ENCODE measurements at regions not wholly inside any gene's neighbourhood (a gene's known extent, or its start where the extent isn't known, plus 50 kb on each side); places are given as distances from the start of the nearest gene placed in this dataset.

GRCh38 chr16:73290258-73290657 lies 242.3 kb upstream of the ZFHX3 start:
- Histone ChIP-seq H3K27ac (ENCODE audit: low read depth, low read length) (no peak overlapping the region), H2AFZ (ENCODE audit: low read depth, low read length, poor library complexity, severe bottlenecking) (no peak overlapping the region), H3K9me3 (ENCODE audit: control insufficient read depth in 1 of 2, insufficient read depth in 1 of 2, low read depth in 1 of 2, low read length in 2 of 2) (no peaks in the 10 kb centered on the region), H3K36me3 (ENCODE audit: control insufficient read depth in 1 of 2, insufficient read depth in 2 of 2, low read length in 2 of 2) (no peaks in the 10 kb centered on the region), H3K79me2 (ENCODE audit: insufficient read depth, low read length) (no peaks in the 10 kb centered on the region), H3K4me2 (ENCODE audit: low read length) (no peak overlapping the region), H4K20me1 (ENCODE audit: insufficient read depth) (no peaks in the 10 kb centered on the region), H3K9ac (ENCODE audit: low read length) (no peak overlapping the region), H3K9me2 (ENCODE audit: insufficient read depth) (no peaks in the 10 kb centered on the region), H3K27me3 (ENCODE audit: insufficient read depth, low read length) (peaks cover 15% of the 10 kb centered on the region; the same call in 1 of the 2 replicates), H3K4me3 (replicated peaks in 1 of 2; ENCODE audit: low read depth in 1 of 2, low read length in 2 of 2) (no peak overlapping the region), H3K4me1 (ENCODE audit: control insufficient read depth in 1 of 2, insufficient read depth in 2 of 2, low read length in 2 of 2) (no peaks in the 10 kb centered on the region)
- BruUV-seq (replicated peaks) = no TSS peak
- no peak for ATAC-seq
- TF ChIP-seq POLR2A (IDR thresholded peaks at IDR 0.05; ENCODE audit: borderline replicate concordance, extremely low read depth, insufficient read depth, insufficient read length) = no peak
- no peak for TF ChIP-seq ELF1 (IDR thresholded peaks at IDR 0.05; ENCODE audit: borderline replicate concordance, low read depth)
- TF ChIP-seq REST (IDR thresholded peaks at IDR 0.05; ENCODE audit: low read depth) = no peak
- no peak for TF ChIP-seq EGR1 (IDR thresholded peaks at IDR 0.05; ENCODE audit: low read depth)
- TF ChIP-seq TCF7L2 (IDR thresholded peaks at IDR 0.05; ENCODE audit: borderline replicate concordance, extremely low read depth, insufficient read depth, insufficient read length) = no peak
- no peak for TF ChIP-seq CEBPB (IDR thresholded peaks at IDR 0.05; ENCODE audit: low read depth)
- TF ChIP-seq, protein P1, sequence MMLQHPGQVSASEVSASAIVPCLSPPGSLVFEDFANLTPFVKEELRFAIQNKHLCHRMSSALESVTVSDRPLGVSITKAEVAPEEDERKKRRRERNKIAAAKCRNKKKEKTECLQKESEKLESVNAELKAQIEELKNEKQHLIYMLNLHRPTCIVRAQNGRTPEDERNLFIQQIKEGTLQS (IDR thresholded peaks at IDR 0.05) = no peak
- no peak for TF ChIP-seq CBX3 (IDR thresholded peaks at IDR 0.05; ENCODE audit: low read depth)
- TF ChIP-seq YY1 (IDR thresholded peaks at IDR 0.05; ENCODE audit: extremely low read depth, insufficient replicate concordance, low read depth, low read length) = no peak
- TF ChIP-seq, protein P2, sequence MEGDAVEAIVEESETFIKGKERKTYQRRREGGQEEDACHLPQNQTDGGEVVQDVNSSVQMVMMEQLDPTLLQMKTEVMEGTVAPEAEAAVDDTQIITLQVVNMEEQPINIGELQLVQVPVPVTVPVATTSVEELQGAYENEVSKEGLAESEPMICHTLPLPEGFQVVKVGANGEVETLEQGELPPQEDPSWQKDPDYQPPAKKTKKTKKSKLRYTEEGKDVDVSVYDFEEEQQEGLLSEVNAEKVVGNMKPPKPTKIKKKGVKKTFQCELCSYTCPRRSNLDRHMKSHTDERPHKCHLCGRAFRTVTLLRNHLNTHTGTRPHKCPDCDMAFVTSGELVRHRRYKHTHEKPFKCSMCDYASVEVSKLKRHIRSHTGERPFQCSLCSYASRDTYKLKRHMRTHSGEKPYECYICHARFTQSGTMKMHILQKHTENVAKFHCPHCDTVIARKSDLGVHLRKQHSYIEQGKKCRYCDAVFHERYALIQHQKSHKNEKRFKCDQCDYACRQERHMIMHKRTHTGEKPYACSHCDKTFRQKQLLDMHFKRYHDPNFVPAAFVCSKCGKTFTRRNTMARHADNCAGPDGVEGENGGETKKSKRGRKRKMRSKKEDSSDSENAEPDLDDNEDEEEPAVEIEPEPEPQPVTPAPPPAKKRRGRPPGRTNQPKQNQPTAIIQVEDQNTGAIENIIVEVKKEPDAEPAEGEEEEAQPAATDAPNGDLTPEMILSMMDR (IDR thresholded peaks at IDR 0.05 in 2 of 3, conservative IDR thresholded peaks at IDR 0.05 in 1 of 3; ENCODE audit: borderline replicate concordance in 1 of 3, insufficient read depth in 1 of 3, low read depth in 2 of 3, low read length in 2 of 3) = no peak
- CTCF ChIA-PET = no interaction called here
- POLR2A ChIA-PET = no interaction called here
- no peak for DNase-seq (ENCODE audit: low read depth, low spot score)
- RAD21 ChIA-PET (ENCODE audit: low non-redundant PET in 1 of 2, low total read pairs in 2 of 2, uncharacterized antibody in 2 of 2, unreplicated experiment in 2 of 2) = interaction anchor here in 1 of 2 experiments (0.6 kb wide), 1 partner anchor 457 kb away, joined by 5 read pairs; no protein-coding TSS in a partner anchor
- intact Hi-C loops (cut with micrococcal nuclease) = no loop called here
